ENCODE measurements at regions not wholly inside any gene's neighbourhood (a gene's known extent, or its start where the extent isn't known, plus 50 kb on each side); places are given as distances from the start of the nearest gene placed in this dataset.

GRCh38 chr2:221337957-221338685 lies 234.0 kb downstream of the EPHA4 start:
- DNase-seq, result no peak

GRCh38 chr2:221342388-221342787 lies 229.7 kb downstream of the EPHA4 start:
- no peak for DNase-seq

GRCh38 chr2:221343524-221343923 lies 228.6 kb downstream of the EPHA4 start:
- DNase-seq, result no peak

- no peak for DNase-seq
Measured at GRCh38 chr2:221345516-221345915, 226.6 kb downstream of the EPHA4 start.

GRCh38 chr2:221346411-221346810 lies 225.7 kb downstream of the EPHA4 start:
- peak; percentile 32 for DNase-seq

- no peak for DNase-seq
Measured at GRCh38 chr2:221347471-221347870, 224.6 kb downstream of the EPHA4 start.

- no peak for DNase-seq
Measured at GRCh38 chr2:221350616-221351015, 221.5 kb downstream of the EPHA4 start.

- no peak for DNase-seq
Measured at GRCh38 chr2:221353201-221353600, 218.9 kb downstream of the EPHA4 start.

GRCh38 chr2:221360312-221360711 lies 211.8 kb downstream of the EPHA4 start:
- no peak for DNase-seq

- no peak for DNase-seq
Measured at GRCh38 chr2:221360742-221361141, 211.4 kb downstream of the EPHA4 start.

- no peak for DNase-seq
Measured at GRCh38 chr2:221361633-221362032, 210.5 kb downstream of the EPHA4 start.

- DNase-seq, result no peak
Measured at GRCh38 chr2:221364672-221365071, 207.4 kb downstream of the EPHA4 start.
